GM19238 (cell line): ENCODE measurements at regions not wholly inside any gene's neighbourhood (a gene's known extent, or its start where the extent isn't known, plus 50 kb on each side); places are given as distances from the start of the nearest gene placed in this dataset.

ENCODE experiments used
- DNase-seq: peaks from one replicate; pipeline ENCODE4 v3.0.0; 2011; ENCODE audit warnings: low spot score; ENCODE audit not compliant: insufficient read length

DNA sequence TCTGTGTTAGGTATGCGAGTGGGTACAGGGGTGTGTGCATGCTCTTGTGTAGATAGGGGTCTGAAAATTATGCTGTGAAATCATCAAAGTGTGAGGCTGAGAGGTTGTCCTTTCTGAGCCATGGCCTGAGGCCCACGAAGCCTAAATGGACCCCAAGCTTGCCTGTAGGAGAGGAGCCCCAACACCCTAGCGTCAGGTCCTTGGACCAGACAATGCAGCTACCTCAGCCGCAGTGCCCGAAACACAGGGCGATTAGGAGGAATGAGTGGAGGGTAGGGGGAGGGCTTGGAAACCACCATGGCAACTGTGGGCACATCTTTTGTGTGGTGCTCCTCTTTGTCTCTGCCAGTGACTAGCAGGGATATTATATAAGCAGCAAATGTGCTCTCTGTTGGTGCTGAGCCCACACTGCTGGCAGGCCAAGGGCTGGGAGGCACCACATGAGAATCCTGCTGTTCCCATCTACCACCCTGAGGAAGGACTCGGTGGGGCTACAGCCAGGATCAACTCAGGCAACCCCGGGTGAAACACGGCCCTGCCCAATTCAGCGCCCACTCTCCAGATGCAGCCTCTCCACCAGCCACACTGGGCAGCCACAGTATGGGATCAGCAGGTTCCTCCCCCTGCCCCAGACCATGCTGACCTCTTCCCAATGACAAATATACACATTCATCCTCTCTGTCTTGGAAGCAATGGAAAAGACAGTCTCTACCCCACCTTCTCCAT, 84.6 kb upstream of the FSTL4 start:
- DNase-seq: no peak

DNA sequence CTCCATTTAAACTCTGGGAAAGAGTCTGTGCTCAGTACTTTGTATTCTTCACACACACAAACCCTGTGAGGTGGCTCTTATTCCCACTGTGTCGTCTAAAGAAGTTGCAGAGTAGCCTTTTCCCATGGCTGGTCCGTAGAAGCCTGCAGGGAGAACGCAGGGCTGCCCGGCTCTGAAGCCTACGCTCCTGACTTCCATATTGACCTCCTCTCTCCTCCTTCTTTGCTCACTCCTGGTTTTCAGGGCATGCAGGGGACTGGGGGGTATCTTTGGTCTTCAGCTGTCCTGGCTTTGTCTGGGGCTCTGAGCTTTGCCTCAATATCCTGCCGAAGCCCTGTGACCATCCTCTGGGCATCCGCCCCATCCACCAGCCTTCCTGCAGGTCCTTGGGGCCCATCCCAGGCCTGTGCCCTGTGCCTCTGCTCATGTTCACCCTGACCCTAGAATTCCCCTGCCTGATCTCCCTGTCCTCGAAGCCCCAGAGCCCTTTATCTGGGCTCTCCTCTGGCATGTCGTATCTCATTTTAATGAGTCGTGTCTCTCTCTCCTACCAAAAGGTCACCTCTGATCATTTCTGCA, 83.8 kb upstream of the FSTL4 start:
- no peak for DNase-seq

DNA sequence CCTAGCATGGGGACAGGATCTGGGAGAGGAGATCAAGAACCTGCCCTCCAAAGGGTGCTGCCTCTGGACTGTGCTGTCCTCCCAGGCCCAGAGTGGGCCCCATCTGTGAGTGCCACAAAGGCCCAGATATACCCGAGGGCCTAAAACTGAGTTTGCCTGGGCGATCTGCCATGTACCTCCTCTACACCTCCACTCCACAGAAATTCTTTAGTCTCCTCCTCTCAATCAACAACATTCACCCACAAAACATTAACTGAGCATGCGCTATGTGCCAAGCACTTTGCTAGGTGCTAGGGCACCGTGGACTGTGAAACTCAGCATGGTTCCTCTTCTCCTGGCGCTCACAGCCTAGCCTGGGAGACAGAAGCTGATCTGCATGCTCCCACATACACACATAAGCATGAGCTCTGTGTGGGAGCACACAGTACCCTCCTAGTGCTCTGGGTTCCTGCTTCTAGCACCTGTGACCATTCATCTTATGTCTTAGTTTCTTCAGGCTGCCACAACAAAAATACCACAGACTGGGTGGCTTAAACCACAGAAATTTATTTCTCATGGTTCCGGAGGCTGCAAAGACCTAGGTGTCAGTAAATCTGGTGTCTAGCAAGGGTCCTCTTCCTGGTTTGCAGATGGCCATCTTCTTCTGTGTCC, 82.0 kb upstream of the FSTL4 start:
- no peak for DNase-seq

DNA sequence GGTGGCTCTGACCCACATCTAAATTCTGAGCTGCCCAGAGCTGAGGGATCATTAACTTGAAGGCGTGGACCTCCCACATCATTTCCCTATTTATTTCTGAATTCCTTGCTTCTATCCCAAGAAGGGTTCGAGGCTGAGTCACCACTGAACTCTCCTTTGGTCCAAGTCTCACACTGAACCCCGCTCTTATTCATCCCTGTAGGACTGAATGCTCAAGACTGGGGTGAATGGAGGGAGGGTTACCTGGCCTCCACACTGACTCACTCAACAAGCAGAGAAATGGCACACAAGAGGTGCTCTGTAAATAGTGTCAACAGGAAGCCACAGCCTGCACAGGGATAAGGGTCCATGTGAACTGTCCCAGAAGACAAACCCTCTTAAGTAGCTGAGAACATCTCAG, 79.1 kb upstream of the FSTL4 start:
- no peak for DNase-seq

DNA sequence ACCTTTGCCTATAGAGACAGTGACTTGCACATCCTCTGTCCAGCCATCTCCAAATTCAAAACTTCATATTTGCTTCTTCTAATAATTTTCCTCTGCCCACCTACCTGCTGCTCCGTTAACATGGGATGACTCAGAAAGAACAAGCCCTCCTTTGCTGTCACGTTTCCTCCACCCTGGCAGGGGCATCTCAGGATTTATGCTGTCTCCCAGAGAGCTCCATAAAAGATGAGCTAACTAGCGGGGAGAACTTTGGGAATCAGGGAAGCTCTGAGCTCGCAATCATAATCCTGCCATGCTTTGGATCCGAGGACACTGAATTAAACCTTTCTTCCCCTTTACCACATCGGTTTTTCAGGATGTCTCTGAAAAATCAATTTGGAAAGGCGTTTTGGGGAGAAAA, 78.4 kb upstream of the FSTL4 start:
- no peak for DNase-seq

DNA sequence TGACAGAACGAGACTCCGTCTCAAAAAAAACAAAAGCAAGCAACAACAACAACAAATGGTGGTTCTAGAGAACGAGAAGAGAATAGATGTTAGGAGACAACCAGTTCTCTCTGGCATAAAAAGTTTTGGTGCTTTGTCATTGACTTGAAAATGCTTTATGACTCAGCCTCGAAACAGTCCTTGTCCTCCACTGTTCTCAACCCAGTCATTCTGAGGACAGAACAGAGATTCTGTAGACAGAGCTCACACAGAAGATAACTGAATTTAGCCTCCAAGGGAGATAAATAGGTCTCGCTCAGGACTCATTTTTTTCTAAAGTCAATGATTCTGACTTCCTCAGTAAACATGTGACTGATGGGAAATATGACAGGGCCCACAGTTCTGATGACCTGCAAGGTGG, 76.0 kb upstream of the FSTL4 start:
- DNase-seq: no peak

DNA sequence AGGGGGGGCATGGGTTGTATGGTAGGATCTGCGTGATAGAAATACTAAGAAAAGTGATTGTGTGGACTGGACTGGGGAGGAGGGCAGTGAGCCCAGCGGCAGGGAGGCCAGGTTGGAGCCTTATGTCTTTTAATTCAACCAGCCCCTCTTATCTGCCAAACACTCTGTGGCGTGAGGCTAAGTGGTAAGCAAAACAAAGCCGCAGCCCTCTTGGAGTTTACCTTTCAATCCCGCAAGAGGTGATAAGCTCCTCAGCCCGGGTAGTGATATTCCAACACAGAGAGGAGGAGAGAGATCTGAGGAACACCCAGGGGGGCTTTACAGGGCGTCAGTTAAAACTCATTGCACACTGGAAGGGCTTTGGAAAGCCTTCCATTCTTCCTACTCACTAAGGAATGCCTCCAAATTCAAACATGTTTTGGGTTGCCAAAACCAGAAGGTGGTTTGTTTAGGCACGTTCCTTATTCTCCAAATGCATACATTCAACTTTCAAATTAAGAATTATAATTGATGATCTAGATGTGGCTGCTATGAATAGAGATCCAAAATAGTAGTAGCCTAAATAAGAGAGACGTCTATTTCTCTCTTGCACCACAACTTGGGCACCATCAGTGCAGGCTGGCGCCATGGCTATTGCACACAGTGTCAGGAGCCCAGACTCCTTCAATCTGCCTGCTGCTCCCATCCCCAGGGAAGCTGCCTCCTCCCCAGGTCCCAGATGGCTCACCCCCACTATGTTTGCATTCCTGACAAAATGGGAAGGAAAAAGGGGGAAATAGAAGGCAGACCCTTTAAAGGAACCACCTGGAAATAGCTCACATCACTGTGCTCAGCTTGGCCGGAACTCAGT, 75.1 kb upstream of the FSTL4 start:
- no peak for DNase-seq

DNA sequence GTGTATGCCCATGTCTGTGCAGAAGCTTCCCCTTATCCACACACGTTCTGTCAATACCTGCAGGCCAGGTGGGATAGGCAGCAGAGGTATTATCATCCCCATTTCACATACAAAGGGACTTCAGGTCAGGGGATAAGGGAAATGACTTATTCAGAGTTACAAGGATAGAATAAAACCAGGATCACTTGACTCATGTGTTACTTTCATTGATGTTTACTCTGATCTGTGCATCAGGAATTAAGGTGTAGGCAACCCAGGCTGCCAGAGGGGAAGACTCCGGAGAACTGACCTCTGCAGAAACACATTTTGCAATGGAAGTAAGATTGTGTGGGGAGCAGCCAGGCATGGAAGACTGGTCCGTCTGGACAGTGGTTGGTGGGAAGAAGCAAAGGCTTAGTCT, 74.2 kb upstream of the FSTL4 start:
- no peak for DNase-seq

DNA sequence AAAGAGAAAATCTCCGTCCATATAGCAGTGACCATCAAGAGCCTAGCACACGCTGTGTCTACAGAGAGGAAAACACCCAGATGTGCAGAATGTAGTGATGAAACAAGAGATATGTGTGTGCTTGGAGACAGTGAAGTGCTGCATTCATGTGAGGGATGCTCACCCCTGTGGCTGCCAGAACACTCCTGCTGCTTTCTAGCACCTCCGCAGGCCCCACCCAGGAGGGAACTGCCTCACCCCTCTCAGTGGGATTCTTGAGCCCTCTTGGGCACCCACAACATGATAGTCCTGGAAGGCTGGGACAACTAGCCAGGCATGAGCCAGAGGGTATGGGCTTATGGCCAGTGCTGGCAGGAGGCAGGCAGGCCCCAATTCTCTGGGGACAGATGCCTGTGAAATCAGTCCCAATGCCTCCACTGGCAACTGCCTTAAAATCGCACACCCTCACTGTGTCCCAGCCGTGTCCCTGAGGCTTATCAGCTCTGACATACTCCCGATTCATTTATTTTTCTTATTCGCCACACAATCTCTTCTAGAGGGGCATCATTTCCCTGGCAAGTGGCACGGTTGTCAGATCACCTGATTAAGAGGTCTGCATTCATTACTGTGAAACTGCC, 73.2 kb upstream of the FSTL4 start:
- no peak for DNase-seq

DNA sequence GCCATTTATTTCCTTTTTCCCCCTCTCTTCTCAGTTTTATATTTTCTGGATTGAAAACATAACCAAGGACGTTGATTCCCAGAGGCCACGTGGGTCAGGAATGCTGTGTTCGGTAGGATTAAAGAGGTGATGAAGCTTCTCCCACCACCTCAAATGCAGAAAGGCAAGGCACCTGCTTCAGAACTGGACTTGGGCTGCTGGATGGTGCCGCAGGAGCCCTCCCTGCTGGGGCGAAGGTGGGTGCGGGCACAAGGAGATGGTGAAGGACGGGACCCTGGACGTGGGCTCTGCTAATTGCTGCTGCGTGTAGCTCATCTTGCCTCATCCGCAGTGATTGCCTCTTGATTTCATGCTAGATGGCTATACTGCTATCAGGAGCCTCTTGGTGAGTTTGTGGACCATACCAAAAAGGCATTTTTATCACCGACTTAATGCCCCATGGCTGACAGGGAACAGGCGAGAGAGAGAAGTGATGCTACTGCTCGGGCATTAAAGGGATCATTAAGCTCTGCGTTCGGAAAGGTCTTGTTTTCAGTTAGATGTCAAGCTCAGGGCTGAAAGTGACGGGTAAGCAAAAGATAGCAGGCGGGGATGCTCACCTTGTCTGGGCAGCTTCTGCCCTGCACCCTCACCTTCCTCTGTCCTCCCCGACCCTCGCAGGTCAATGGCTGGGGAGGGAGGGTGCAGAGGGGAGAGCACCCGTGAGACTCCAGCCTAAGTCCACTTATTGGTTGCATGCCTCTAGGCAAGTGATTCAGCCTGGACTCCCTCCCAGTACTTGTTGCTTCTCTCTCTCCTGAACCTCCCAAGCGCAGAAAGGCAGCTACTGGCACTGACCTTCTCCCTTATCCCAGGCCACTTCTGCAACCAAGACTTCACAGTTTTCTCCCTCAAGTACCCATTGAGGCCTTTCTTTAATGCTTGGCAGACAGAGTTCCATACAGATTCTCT, 71.6 kb upstream of the FSTL4 start:
- no peak for DNase-seq

DNA sequence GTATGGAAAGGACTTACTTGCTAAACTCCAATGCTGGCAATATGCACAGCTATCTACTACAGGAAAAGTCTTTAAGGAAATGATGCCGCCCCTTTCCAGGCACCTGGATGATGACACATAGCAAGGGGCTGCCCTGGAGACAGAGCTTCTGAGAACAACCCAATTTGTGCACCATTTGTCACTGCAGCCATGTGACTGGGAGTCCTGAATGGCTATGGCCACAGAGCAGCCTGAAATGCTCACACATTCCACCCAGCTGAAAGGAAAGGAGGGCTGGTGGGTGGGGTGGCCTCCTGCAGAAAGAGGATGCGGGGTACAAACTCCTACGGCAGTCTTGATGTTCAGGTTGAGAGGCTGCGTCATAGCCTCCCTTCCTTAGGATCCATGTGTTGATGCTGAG, 70.1 kb upstream of the FSTL4 start:
- no peak for DNase-seq

DNA sequence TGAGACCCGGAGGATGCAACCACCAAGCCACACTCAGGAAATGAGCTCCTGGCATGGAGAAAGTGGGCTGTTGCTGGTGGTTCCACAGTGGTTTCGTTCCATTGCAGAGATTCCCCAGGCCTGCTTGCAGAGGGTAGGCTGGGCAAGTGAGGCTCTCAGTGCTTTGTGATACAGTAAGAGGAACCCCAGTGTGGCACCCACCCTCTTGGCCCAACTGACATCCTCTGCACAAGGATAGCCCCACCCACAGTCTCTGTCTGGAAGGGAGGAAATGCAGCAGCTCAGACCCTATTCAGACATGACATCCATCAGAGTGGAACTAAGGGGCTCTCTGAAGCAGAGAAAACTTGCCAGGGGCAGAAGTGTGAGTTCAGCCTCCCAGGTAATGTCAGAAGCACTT, 69.6 kb upstream of the FSTL4 start:
- DNase-seq: no peak

DNA sequence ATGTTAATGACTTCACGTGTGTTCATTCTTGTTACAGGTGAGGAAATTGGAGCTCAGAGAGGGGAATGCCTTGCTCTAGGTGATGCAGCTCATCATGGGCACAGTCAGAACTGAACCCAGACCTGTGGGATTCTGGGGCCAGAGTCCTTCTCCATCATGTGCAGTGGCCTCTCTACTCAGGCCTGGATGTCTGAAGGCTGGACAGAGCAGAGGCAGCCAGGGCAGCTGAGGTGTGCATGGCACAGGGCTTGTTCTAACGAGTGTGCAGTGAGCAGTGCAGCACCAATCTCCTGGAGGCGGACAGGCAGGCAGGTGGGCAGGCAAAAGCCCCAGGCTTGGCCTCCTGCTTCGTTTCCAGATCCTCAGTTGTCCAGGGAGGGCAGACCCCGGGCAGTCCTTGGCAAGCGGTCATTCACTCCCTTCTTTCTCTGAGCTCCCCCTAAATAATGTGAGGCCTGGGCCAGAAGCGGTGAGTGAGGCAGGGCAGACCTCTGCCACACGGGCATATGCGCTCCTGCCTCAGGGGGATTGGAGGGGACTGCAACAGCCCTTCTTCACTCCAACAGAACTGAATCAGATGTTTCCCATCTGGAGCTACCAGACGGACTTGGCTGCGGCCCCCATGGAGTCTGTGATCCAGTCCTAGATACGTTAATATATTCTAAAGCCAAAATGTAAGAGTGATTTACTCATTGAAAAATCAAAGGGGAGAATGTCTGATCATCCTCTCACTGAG, 68.7 kb upstream of the FSTL4 start:
- DNase-seq: no peak

DNA sequence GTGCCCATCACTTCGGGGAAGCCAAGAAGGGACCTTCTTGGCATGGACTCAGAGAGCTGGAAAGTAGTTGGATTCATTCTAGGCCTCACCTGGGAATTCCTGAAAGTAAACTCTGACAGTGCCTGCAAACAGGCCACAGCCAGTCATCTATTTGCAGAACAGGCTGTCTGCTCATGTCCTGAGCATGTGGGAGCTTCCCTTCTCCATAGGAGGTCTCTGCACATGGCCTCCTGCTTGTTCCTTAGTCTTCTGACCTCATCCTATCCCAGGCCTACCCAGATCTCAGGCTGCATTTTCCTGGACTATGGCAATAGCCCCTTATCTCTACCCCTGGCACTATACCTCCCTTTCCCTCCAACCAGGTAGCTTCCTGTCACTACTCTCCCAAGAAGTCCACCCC, 67.2 kb upstream of the FSTL4 start:
- no peak for DNase-seq

DNA sequence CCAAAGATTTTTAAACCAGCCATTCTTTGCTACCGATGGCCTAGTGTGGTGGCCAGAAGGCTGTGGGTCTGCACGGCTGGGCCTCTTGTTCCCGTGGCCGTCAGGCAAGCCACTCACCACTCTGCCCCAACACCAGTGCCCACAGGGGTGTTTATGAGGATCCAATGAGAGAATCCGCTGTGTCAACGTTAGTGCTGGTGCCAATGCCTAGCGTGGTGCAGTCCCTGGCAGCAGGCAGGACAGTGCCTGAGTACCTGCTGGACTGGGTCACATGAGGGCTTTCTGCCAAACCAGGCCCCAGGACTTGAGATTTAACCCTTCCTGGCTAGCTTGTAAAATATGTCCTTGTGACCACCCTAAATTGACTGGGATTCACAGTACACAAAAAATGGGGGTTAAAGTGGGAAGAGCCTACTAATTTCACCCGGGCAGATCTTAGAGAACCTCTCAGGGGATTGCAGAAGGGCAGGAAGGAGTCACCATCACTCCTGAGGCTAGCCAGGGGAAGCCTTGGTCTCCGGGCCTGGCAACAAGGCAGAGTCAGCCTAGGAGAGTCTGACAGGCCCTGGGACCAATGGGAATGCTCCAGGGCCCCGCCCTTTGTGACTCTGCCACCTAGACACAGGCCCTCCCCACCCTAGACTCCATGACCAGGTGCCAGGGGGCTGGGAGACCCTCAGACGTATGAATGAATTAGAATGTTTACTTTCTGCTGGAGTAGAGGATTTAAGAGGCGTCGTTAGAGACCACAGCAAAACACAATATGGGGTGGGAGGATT, 63.2 kb upstream of the FSTL4 start:
- DNase-seq: no peak

DNA sequence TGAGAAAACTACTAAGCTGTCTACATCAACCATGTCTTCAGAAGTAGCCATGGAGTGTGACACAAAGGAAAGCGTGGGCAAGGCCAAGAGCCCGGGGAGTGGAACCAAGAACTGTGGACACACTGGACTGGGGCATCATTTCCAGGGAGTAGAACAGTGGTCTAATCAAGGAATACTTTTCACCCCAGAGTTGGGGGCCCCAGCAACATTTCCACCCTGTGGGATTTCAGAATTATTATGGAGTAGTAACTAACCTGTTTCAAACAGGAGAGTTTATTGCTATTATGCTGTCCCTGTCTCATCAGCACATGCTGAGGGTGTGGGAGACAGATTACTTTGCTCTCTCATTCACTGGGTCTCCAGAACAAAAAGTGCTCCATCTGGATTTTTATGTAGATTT, 58.0 kb upstream of the FSTL4 start:
- DNase-seq: no peak

DNA sequence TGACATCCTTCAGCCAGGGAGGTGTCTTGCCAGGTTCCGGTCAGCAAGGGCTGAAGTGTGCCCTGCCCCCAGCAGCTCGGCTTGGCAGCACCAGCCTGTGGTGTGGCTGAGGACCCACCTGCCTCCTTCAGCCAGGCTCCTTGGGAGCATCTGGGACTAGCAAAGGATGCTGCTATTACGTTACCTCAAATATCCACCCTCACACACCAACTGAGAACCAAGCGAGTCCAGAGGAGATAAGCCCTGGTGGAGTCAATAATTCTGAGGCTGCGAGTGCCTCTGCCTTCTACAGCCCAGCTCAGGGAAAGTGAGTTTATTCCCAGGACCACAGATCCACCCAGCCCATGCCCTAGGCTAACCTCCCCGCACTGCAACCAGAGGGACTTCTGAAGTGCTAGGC, 57.1 kb upstream of the FSTL4 start:
- no peak for DNase-seq

DNA sequence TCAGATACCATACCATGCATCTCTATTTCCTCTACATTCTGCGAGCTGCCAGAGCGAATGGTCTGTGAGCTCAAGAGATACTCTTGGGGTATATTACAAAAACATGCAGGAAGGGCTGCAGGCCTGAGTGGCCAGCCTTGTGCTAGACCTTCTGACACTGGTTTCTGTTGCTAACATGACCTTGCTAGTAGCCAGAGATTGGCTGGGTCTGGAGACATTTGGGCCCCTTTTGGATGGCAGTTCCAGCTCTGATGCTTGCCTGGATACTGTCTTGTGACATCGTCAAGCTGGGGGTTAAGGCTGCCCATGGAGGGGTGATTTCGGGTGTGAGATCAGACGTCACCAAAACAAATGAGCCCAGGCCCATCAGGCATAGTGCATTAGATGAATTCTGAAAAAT, 56.1 kb upstream of the FSTL4 start:
- DNase-seq: no peak

DNA sequence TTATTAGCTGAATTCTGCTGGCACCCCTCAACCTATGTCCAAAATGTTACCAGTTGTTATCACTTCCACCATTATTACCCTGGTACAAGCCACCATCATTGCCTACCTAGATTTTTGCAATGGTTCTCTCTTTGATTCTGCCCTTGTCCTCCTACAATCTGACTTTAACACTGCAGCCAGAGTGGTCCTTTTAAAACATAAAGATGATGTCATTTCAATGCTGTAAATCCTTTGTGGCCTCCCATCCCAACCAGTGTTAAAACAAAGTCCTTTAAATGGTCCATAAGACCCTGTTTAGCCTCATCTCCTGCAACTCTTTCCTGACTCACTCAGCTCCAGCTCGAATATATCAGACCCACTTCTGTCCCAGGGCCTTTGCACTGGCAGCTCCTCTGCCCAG, 54.9 kb upstream of the FSTL4 start:
- no peak for DNase-seq
